Mesendoderm (in vitro differentiated cells): ENCODE measurements at regions not wholly inside any gene's neighbourhood (a gene's known extent, or its start where the extent isn't known, plus 50 kb on each side); places are given as distances from the start of the nearest gene placed in this dataset.

Source experiments
- DNase-seq: peaks from one replicate; pipeline ENCODE4 v3.0.0; 2013
- H2AK5ac ChIP-seq: 2 replicates; pipeline ENCODE4 v1.6.1; 2013; ENCODE audit warnings: low read length, inconsistent platforms
- H2BK120ac ChIP-seq: 2 replicates; pipeline ENCODE4 v1.6.1; 2013; ENCODE audit warnings: low read depth, mild to moderate bottlenecking, low read length, moderate library complexity, mixed read lengths
- H2BK15ac ChIP-seq: replicated peaks from 2 replicates; pipeline ENCODE4 v1.6.1; 2013; ENCODE audit warnings: low read depth, mild to moderate bottlenecking, moderate library complexity
- H2BK5ac ChIP-seq: 2 replicates; pipeline ENCODE4 v1.6.1; 2013; ENCODE audit warnings: low read length, inconsistent platforms
- H3K18ac ChIP-seq: 2 replicates; pipeline ENCODE4 v1.6.1; 2013; ENCODE audit warnings: mild to moderate bottlenecking, low read length, mixed read lengths
- H3K23ac ChIP-seq: one replicate; pipeline ENCODE4 v1.6.1; 2013; ENCODE audit warnings: low read length
- H3K27ac ChIP-seq: 2 replicates; pipeline ENCODE4 v1.5.1; 2013; ENCODE audit warnings: low read depth, mild to moderate bottlenecking, inconsistent platforms, low read length, moderate library complexity
- H3K27me3 ChIP-seq: 2 replicates; pipeline ENCODE4 v1.6.1; 2013; ENCODE audit warnings: low read length, control low read depth, mild to moderate bottlenecking, inconsistent platforms; ENCODE audit not compliant: insufficient read depth, poor library complexity
- H3K36me3 ChIP-seq: 2 replicates; pipeline ENCODE4 v1.6.1; 2013; ENCODE audit warnings: low read length, inconsistent platforms; ENCODE audit not compliant: control insufficient read depth, insufficient read depth
- H3K4ac ChIP-seq: one replicate; pipeline ENCODE4 v1.6.1; 2013; ENCODE audit warnings: low read depth, mild to moderate bottlenecking, low read length, moderate library complexity
- H3K4me1 ChIP-seq: 2 replicates; pipeline ENCODE4 v1.6.1; 2013; ENCODE audit warnings: low read depth, low read length, inconsistent platforms; ENCODE audit not compliant: control insufficient read depth
- H3K4me2 ChIP-seq: 2 replicates; pipeline ENCODE4 v1.6.1; 2013; ENCODE audit warnings: low read length
- H3K4me3 ChIP-seq: 2 replicates; pipeline ENCODE4 v1.5.1; 2013; ENCODE audit warnings: mild to moderate bottlenecking, low read length
- H3K56ac ChIP-seq: one replicate; pipeline ENCODE4 v1.6.1; 2013; ENCODE audit warnings: low read length
- H3K79me1 ChIP-seq: 2 replicates; pipeline ENCODE4 v1.6.1; 2013; ENCODE audit warnings: low read length, inconsistent platforms
- H3K79me2 ChIP-seq: 2 replicates; pipeline ENCODE4 v1.6.1; 2013; ENCODE audit warnings: mild to moderate bottlenecking, low read length; ENCODE audit not compliant: control insufficient read depth, insufficient read depth
- H3K9ac ChIP-seq: 2 replicates; pipeline ENCODE4 v1.6.1; 2013; ENCODE audit warnings: low read length, inconsistent platforms
- H4K5ac ChIP-seq: one replicate; pipeline ENCODE4 v1.6.1; 2013; ENCODE audit warnings: low read length
- H4K8ac ChIP-seq: one replicate; pipeline ENCODE4 v1.6.1; 2013; ENCODE audit warnings: low read depth, mild to moderate bottlenecking, control low read depth, low read length, moderate library complexity
- WGBS: extraction: QIAGEN DNeasy Blood & Tissue Kit; methylation state at CpG from one replicate; pipeline ENCODE4 v1.1.7; 2013; ENCODE audit warnings: low lambda C conversion rate, missing lambda C conversion rate; ENCODE audit not compliant: insufficient coverage; ENCODE audit errors: extremely low coverage; 5-methylcytosine and 5-hydroxymethylcytosine counted together

DNA sequence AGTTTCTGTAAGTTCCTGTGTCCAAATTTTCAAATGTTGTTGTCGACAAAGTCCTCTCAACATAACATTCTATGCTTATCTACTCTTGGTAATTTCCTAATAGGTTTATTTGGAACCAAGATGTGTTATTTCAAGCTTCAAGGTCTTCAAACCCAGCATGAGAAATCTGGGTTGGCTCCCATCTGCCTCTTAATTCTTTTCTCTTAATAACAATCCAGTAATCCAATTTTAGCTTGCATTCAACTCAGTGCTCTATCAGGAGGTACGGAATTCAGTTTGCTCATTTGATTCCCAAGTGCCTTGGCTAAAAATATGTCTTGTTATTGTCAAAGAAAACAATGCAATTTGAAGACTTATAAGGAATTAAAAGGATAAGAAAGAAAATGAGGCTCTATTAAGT, 235.5 kb upstream of the MID1 start:
- Histone ChIP-seq H3K9ac (no peak overlapping the region), H3K18ac (no peak overlapping the region), H2BK120ac (no peak overlapping the region), H4K8ac (no peak overlapping the region), H3K4me2 (no peak overlapping the region), H3K36me3 (no peaks in the 10 kb centered on the region), H3K4ac (no peak overlapping the region), H2BK5ac (no peak overlapping the region), H2AK5ac (no peak overlapping the region), H3K4me3 (no peak overlapping the region), H3K23ac (no peak overlapping the region), H3K79me1 (no peaks in the 10 kb centered on the region), H4K5ac (no peak overlapping the region), H3K27me3 (no peaks in the 10 kb centered on the region), H3K79me2 (no peaks in the 10 kb centered on the region), H2BK15ac (no peak overlapping the region), H3K4me1 (no peaks in the 10 kb centered on the region), H3K27ac (no peak overlapping the region), H3K56ac (no peak overlapping the region)
- DNase-seq, result no peak
- WGBS, result no CpG with 5 or more reads among the region's 2 CpGs

DNA sequence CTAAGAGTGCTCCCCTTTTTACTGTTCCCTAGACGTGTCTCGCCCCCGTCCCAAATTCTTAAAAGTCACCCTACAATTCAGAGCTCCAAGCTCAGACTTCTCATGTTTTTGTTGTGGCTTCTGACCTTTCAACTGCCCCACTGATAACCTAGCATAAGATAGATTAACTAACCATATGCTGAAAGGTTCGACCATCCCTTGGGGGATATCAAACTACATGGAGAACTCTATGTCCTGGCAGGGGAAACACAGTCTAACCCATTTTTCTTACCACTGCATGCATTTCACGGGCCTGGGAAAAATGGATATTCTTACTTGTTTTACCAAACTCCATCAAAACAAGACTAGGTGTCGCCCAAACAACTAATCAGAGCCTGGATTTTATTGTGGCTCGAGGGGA, 236.4 kb upstream of the MID1 start:
- no peak overlapping the region for H3K56ac ChIP-seq
- H2BK15ac ChIP-seq, result no peak overlapping the region
- no peak overlapping the region for H2AK5ac ChIP-seq
- no peaks in the 10 kb centered on the region for H3K36me3 ChIP-seq
- WGBS, result no CpG with 5 or more reads among the region's 7 CpGs
- H3K4ac ChIP-seq, result no peak overlapping the region
- H3K79me2 ChIP-seq, result no peaks in the 10 kb centered on the region
- H3K27me3 ChIP-seq, result no peaks in the 10 kb centered on the region
- H4K8ac ChIP-seq, result no peak overlapping the region
- H3K4me2 ChIP-seq, result no peak overlapping the region
- no peak for DNase-seq
- H3K23ac ChIP-seq, result no peak overlapping the region
- no peak overlapping the region for H2BK120ac ChIP-seq
- H3K4me1 ChIP-seq, result no peaks in the 10 kb centered on the region
- H3K9ac ChIP-seq, result no peak overlapping the region
- H3K18ac ChIP-seq, result no peak overlapping the region
- H2BK5ac ChIP-seq, result no peak overlapping the region
- H3K79me1 ChIP-seq, result no peaks in the 10 kb centered on the region
- no peak overlapping the region for H3K27ac ChIP-seq
- H4K5ac ChIP-seq, result no peak overlapping the region
- H3K4me3 ChIP-seq, result no peak overlapping the region

DNA sequence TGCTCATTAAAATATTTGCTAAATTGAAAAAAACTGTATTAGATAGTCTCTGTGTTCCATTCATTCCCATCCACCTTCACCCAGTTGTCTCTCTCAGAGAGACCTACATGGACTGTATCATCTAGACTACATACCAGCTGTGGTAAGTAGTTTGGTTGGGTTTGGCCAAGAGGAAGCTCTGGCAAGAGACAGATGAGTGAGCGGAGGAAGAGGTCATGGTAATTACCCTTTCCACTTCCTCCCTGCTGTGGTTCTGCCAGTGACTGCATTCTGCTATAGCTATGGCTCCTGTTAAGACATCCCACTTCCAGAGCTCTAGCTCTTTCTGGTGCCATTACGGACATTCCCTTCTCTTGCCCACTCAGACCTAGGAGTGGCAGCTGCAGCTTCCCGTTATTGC, 239.0 kb upstream of the MID1 start:
- H3K36me3 ChIP-seq, result no peaks in the 10 kb centered on the region
- no peaks in the 10 kb centered on the region for H3K27me3 ChIP-seq
- no peak overlapping the region for H3K4me3 ChIP-seq
- no peak for DNase-seq
- H3K23ac ChIP-seq, result no peak overlapping the region
- no peak overlapping the region for H3K4ac ChIP-seq
- H3K4me2 ChIP-seq, result no peak overlapping the region
- H3K4me1 ChIP-seq, result no peaks in the 10 kb centered on the region
- H3K79me2 ChIP-seq, result no peaks in the 10 kb centered on the region
- no peak overlapping the region for H4K8ac ChIP-seq
- H3K79me1 ChIP-seq, result no peaks in the 10 kb centered on the region
- WGBS, result no CpG with 5 or more reads among the region's 3 CpGs
- H3K9ac ChIP-seq, result no peak overlapping the region
- no peak overlapping the region for H2BK120ac ChIP-seq
- no peak overlapping the region for H2AK5ac ChIP-seq
- H4K5ac ChIP-seq, result no peak overlapping the region
- H3K18ac ChIP-seq, result no peak overlapping the region
- no peak overlapping the region for H3K56ac ChIP-seq
- H2BK15ac ChIP-seq, result no peak overlapping the region
- H3K27ac ChIP-seq, result no peak overlapping the region
- no peak overlapping the region for H2BK5ac ChIP-seq

DNA sequence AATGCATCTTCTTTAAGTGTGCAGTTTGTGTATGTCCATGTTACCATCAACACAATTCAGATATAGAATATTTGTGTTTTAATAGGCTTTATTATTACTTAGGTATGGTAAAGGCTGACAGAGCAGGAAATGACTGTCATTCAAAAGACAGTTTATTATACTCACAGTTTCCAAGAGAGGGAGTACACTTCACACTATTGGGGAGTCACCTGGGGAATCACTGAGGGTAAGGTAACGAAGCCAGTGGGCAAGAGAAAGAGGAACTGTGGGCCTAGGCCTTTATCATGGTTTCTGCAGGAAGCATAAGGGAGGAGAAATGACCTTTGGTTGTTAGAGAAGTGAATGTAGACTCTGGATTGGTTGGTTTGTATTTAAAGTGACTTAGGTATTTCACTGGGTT, 235.1 kb upstream of the HCCS start:
- WGBS, result no CpG with 5 or more reads among the region's 1 CpG
- no peak for DNase-seq
- H2BK15ac ChIP-seq, result no peak overlapping the region

DNA sequence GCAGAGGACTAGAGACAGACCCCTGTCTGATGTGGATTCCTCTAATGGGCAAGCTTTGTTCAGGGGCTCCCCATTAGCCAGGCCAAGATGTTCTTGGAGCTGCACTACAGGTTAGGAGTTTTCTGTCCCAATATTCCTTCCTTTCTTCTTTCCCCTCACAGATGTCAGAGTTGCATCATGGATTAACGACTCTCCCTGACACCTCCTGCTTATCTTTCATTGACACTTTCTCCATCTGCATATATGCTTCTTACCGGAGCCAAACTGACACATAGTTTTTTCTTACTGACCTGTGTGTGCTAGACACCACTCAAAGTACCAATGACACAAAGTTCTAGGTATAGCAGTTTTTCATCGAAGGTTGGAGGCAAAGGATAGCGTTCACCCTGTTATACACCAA, 228.6 kb upstream of the HCCS start:
- H2BK120ac ChIP-seq, result no peak overlapping the region
- H3K23ac ChIP-seq, result no peak overlapping the region
- H2BK5ac ChIP-seq, result no peak overlapping the region
- H3K79me1 ChIP-seq, result no peaks in the 10 kb centered on the region
- DNase-seq, result peak; percentile 4
- H3K4ac ChIP-seq, result no peak overlapping the region
- no peaks in the 10 kb centered on the region for H3K27me3 ChIP-seq
- no peak overlapping the region for H2BK15ac ChIP-seq
- H3K4me3 ChIP-seq, result no peak overlapping the region
- H3K27ac ChIP-seq, result no peak overlapping the region
- H2AK5ac ChIP-seq, result no peak overlapping the region
- no peak overlapping the region for H4K8ac ChIP-seq
- no peak overlapping the region for H3K9ac ChIP-seq
- H3K18ac ChIP-seq, result no peak overlapping the region
- H3K4me2 ChIP-seq, result no peak overlapping the region
- WGBS, result no CpG with 5 or more reads among the region's 4 CpGs
- no peaks in the 10 kb centered on the region for H3K79me2 ChIP-seq
- H3K36me3 ChIP-seq, result no peaks in the 10 kb centered on the region
- no peak overlapping the region for H4K5ac ChIP-seq
- no peaks in the 10 kb centered on the region for H3K4me1 ChIP-seq
- H3K56ac ChIP-seq, result no peak overlapping the region

More for the DNA sequence above, 235.1 kb upstream of the HCCS start:
- H3K4ac ChIP-seq, result no peak overlapping the region
- H2AK5ac ChIP-seq, result no peak overlapping the region
- H3K27me3 ChIP-seq, result no peaks in the 10 kb centered on the region
- H3K4me1 ChIP-seq, result no peaks in the 10 kb centered on the region
- H3K18ac ChIP-seq, result no peak overlapping the region
- H3K36me3 ChIP-seq, result no peaks in the 10 kb centered on the region
- H2BK120ac ChIP-seq, result no peak overlapping the region
- no peak overlapping the region for H3K9ac ChIP-seq
- H3K79me1 ChIP-seq, result no peaks in the 10 kb centered on the region
- H3K4me3 ChIP-seq, result no peak overlapping the region
- H3K56ac ChIP-seq, result no peak overlapping the region
- H2BK5ac ChIP-seq, result no peak overlapping the region
- H4K5ac ChIP-seq, result no peak overlapping the region
- H3K4me2 ChIP-seq, result no peak overlapping the region
- H4K8ac ChIP-seq, result no peak overlapping the region
- H3K79me2 ChIP-seq, result no peaks in the 10 kb centered on the region
- no peak overlapping the region for H3K23ac ChIP-seq
- no peak overlapping the region for H3K27ac ChIP-seq

- Histone ChIP-seq H2BK5ac (no peak overlapping the region), H3K79me2 (no peaks in the 10 kb centered on the region), H3K36me3 (no peaks in the 10 kb centered on the region), H3K4ac (no peak overlapping the region), H3K27ac (no peak overlapping the region), H2BK120ac (no peak overlapping the region), H3K4me2 (no peak overlapping the region), H3K4me1 (no peaks in the 10 kb centered on the region), H3K27me3 (no peaks in the 10 kb centered on the region), H4K8ac (no peak overlapping the region), H3K9ac (no peak overlapping the region), H3K79me1 (no peaks in the 10 kb centered on the region), H4K5ac (no peak overlapping the region), H3K4me3 (no peak overlapping the region), H2BK15ac (no peak overlapping the region), H3K18ac (no peak overlapping the region), H2AK5ac (no peak overlapping the region), H3K23ac (no peak overlapping the region), H3K56ac (no peak overlapping the region)
- WGBS, result no CpG with 5 or more reads among the region's 2 CpGs
- no peak for DNase-seq
These were observed 226.9 kb upstream of the HCCS start for GRCh38 chrX:10884246-10884645.
